GM18909 (cell line): ENCODE measurements at regions not wholly inside any gene's neighbourhood (a gene's known extent, or its start where the extent isn't known, plus 50 kb on each side); places are given as distances from the start of the nearest gene placed in this dataset.
"Not testable (repeated sequence)": the region's sequence is repeated elsewhere in the genome, so short reads cannot be mapped to it uniquely, and the experiment has no call there.

Experiments
- ATAC-seq: cut with Tn5 transposase; IDR thresholded peaks from one replicate; pipeline ENCODE4 v1.9.1; 2021; ENCODE audit warnings: mild to moderate bottlenecking; ENCODE audit not compliant: unreplicated experiment, poor library complexity

GRCh38 chr5:163089926-163090325 is 347.5 kb upstream of the CCNG1 start:
- ATAC-seq: no peak

- ATAC-seq: peak; percentile 88
Observed at GRCh38 chr5:163094492-163095180, 342.8 kb upstream of the CCNG1 start.

GRCh38 chr5:163104464-163104863 is 332.9 kb upstream of the CCNG1 start:
- ATAC-seq: no peak

GRCh38 chr5:163105456-163105855 is 331.9 kb upstream of the CCNG1 start:
- no peak for ATAC-seq

GRCh38 chr5:163106098-163106497 is 331.3 kb upstream of the CCNG1 start:
- ATAC-seq: no peak

- ATAC-seq: no peak
Observed at GRCh38 chr5:163108351-163108750, 329.0 kb upstream of the CCNG1 start.

GRCh38 chr5:163115011-163115410 is 322.4 kb upstream of the CCNG1 start:
- no peak for ATAC-seq

GRCh38 chr5:163116618-163117017 is 320.8 kb upstream of the CCNG1 start:
- not testable (repeated sequence) for ATAC-seq

GRCh38 chr5:163134061-163134460 is 303.3 kb upstream of the CCNG1 start:
- no peak for ATAC-seq

- no peak for ATAC-seq
Observed at GRCh38 chr5:163135849-163136248, 301.5 kb upstream of the CCNG1 start.

- ATAC-seq: no peak
Observed at GRCh38 chr5:163161512-163161911, 275.9 kb upstream of the CCNG1 start.

- ATAC-seq: no peak
Observed at GRCh38 chr5:163162645-163163044, 274.8 kb upstream of the CCNG1 start.

GRCh38 chr5:163163858-163164257 is 273.5 kb upstream of the CCNG1 start:
- ATAC-seq: no peak

- no peak for ATAC-seq
Observed at GRCh38 chr5:163165277-163165676, 272.1 kb upstream of the CCNG1 start.

- ATAC-seq: not testable (repeated sequence)
Observed at GRCh38 chr5:163170161-163170560, 267.2 kb upstream of the CCNG1 start.

GRCh38 chr5:163172540-163173338 is 264.7 kb upstream of the CCNG1 start:
- no peak for ATAC-seq

- no peak for ATAC-seq
Observed at GRCh38 chr5:163177971-163178370, 259.4 kb upstream of the CCNG1 start.

- no peak for ATAC-seq
Observed at GRCh38 chr5:163185315-163185714, 252.1 kb upstream of the CCNG1 start.

GRCh38 chr5:163189023-163189553 is 248.3 kb upstream of the CCNG1 start:
- ATAC-seq: no peak

GRCh38 chr5:163190283-163190682 is 247.1 kb upstream of the CCNG1 start:
- peak; percentile 57 for ATAC-seq

GRCh38 chr5:163190784-163191183 is 246.6 kb upstream of the CCNG1 start:
- ATAC-seq: no peak
